Activated CD8-positive, alpha-beta T cell treated with anti-CD3 and anti-CD28 coated beads for 36 hours (primary cell): ENCODE measurements at regions not wholly inside any gene's neighbourhood (a gene's known extent, or its start where the extent isn't known, plus 50 kb on each side); places are given as distances from the start of the nearest gene placed in this dataset.

Experiments used
- ATAC-seq: fragments of 200-7000 bp; cut with Tn5 transposase; one replicate; pipeline ENCODE4 v1.10.0; 2021; ENCODE audit warnings: mild to moderate bottlenecking, moderate library complexity
- CTCF ChIA-PET: fragments of 350-600 bp; sonication (Branson Sonifier 250); formaldehyde crosslinking; loops from one replicate; lab custom pipeline; 2021; ENCODE audit warnings: antibody characterized with exemption; lab: Charles Lee
- POLR2A ChIA-PET: fragments of 350-600 bp; sonication (Branson Sonifier 250); formaldehyde crosslinking; loops from one replicate; lab custom pipeline; 2021; ENCODE audit warnings: antibody characterized with exemption; lab: Charles Lee
- DNase-seq: peaks from one replicate; pipeline ENCODE4 v3.0.0-alpha.2; 2020
- H3K27ac Mint-ChIP-seq: one replicate; pipeline ENCODE4 v1.8.0; 2021; ENCODE audit warnings: mild to moderate bottlenecking, mixed read lengths
- H3K27me3 Mint-ChIP-seq: one replicate; pipeline ENCODE4 v1.8.0; 2021; ENCODE audit warnings: mixed read lengths
- H3K36me3 Mint-ChIP-seq: one replicate; pipeline ENCODE4 v1.8.0; 2021; ENCODE audit warnings: low read depth, mixed read lengths
- H3K4me1 Mint-ChIP-seq: one replicate; pipeline ENCODE4 v1.8.0; 2021; ENCODE audit warnings: low read depth, mixed read lengths
- H3K4me3 Mint-ChIP-seq: one replicate; pipeline ENCODE4 v1.8.0; 2021; ENCODE audit warnings: mild to moderate bottlenecking, moderate library complexity, mixed read lengths
- H3K9me3 Mint-ChIP-seq: one replicate; pipeline ENCODE4 v1.8.0; 2021; ENCODE audit warnings: mixed read lengths
- intact Hi-C: fragments of 100-400 bp; cut with micrococcal nuclease; formaldehyde crosslinking; loops from one replicate; pipeline ENCODE4 v1.10.0; 2022
- TF ChIP-seq, protein P1 (sequence below): fragments of 200-600 bp; IDR thresholded peaks from one replicate; pipeline ENCODE4 v1.8.0; 2022; ENCODE audit warnings: antibody characterized with exemption, mild to moderate bottlenecking

DNA sequence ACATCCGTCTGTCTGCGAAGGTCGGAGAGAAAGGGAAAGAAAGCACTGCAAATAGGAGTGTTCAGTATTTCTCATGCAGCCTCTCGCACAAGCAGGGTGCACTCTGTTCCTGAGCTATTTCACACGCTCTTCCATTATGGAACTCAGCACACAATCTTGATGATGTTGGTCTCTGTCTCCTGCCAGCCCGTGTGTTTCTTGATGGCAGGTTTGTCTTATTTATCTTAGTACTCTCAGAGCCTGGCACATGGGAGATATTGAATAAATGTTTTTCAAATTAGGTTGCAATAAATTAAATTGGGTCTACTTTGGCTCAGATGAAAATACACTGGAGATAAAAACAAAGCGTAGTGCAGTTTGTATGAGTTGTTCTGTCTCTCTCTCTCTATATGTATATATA, 134.9 kb upstream of the ETS2 start:
- POLR2A ChIA-PET: interaction anchor here (0.7 kb wide), 1 partner anchor 18 kb away, joined by 3 read pairs; no protein-coding TSS in a partner anchor

DNA sequence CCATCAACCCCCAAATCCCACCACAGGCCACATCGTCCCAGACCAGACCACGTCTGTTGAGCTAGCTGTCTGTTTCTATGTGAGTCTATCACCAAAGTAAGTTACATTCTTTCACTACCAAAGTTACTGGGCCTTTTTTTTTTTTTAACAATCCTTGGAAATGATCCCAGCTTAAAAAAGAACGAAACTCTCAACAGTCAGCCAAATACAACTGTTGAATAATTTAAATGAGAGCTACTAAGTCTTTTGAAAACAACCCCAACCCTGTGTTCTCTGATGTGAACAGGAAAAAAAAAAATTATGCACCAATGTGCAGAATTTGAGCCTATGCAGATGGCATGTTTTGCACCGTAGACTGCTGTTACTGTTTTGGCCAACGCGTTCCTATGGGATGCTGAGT, 134.0 kb upstream of the ETS2 start:
- TF ChIP-seq, protein P1, sequence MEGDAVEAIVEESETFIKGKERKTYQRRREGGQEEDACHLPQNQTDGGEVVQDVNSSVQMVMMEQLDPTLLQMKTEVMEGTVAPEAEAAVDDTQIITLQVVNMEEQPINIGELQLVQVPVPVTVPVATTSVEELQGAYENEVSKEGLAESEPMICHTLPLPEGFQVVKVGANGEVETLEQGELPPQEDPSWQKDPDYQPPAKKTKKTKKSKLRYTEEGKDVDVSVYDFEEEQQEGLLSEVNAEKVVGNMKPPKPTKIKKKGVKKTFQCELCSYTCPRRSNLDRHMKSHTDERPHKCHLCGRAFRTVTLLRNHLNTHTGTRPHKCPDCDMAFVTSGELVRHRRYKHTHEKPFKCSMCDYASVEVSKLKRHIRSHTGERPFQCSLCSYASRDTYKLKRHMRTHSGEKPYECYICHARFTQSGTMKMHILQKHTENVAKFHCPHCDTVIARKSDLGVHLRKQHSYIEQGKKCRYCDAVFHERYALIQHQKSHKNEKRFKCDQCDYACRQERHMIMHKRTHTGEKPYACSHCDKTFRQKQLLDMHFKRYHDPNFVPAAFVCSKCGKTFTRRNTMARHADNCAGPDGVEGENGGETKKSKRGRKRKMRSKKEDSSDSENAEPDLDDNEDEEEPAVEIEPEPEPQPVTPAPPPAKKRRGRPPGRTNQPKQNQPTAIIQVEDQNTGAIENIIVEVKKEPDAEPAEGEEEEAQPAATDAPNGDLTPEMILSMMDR: no peak
- ChIA-PET CTCF (interaction anchor here (1.3 kb wide), 1 partner anchor 12 kb away, joined by 4 read pairs; no protein-coding TSS in a partner anchor), POLR2A (no interaction called here)
- intact Hi-C loops: no loop called here
- H3K4me1 Mint-ChIP-seq: no peaks in the 10 kb centered on the region
- ATAC-seq: no peak
- H3K36me3 Mint-ChIP-seq: no peaks in the 10 kb centered on the region
- no peak for DNase-seq
- no peaks in the 10 kb centered on the region for H3K9me3 Mint-ChIP-seq
- no peak overlapping the region for H3K27ac Mint-ChIP-seq
- peaks cover 3% of the 10 kb centered on the region for H3K27me3 Mint-ChIP-seq
- no peak overlapping the region for H3K4me3 Mint-ChIP-seq

More for the DNA sequence above, 134.9 kb upstream of the ETS2 start:
- intact Hi-C loops: no loop called here
- CTCF ChIA-PET: interaction anchor here (1.0 kb wide), 1 partner anchor 9 kb away, joined by 3 read pairs; no protein-coding TSS in a partner anchor
- H3K27me3 Mint-ChIP-seq: peaks cover 3% of the 10 kb centered on the region
- H3K4me1 Mint-ChIP-seq: no peaks in the 10 kb centered on the region
- no peak overlapping the region for H3K4me3 Mint-ChIP-seq
- DNase-seq: no peak
- no peaks in the 10 kb centered on the region for H3K36me3 Mint-ChIP-seq
- no peaks in the 10 kb centered on the region for H3K9me3 Mint-ChIP-seq
- TF ChIP-seq, protein P1: no peak
- no peak for ATAC-seq
- no peak overlapping the region for H3K27ac Mint-ChIP-seq

DNA sequence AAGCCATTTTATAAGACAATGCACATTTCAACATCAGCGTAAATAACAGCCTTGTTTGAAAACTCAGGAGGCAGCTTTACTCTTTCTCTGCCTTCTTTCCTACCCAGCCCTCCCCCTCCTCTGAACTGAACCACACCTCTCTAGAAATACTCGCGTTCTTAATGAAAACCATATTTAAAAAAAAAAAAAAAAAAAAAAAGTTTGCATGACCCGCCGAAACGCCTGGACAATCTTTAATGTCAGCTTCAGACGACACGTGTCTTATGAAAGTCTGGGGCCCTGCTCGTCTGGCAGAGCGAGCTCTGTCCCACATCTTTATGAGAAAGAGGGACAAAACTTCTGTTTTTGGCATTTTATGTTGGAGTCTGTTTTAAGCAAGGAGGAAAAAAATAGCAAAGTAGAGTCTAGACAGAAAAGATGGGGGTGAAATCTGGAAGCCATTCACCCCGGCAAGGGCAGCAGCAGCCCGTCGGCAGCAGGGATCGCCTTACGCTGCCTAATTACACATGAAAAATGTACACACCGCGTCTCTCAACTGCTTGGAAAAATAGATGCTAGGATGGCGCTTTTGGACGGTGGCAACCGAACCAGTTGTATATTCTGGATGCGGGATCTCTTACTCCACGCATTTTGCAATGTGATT, 130.4 kb upstream of the ETS2 start:
- H3K4me3 Mint-ChIP-seq: no peak overlapping the region
- H3K9me3 Mint-ChIP-seq: no peaks in the 10 kb centered on the region
- no peak overlapping the region for H3K27ac Mint-ChIP-seq
- no peak for DNase-seq
- H3K4me1 Mint-ChIP-seq: peaks cover 3% of the 10 kb centered on the region
- H3K27me3 Mint-ChIP-seq: peaks cover 3% of the 10 kb centered on the region
- ChIA-PET POLR2A (no interaction called here), CTCF (no interaction called here)
- no peaks in the 10 kb centered on the region for H3K36me3 Mint-ChIP-seq
- TF ChIP-seq, protein P1: no peak
- intact Hi-C loops: no loop called here
- no peak for ATAC-seq

DNA sequence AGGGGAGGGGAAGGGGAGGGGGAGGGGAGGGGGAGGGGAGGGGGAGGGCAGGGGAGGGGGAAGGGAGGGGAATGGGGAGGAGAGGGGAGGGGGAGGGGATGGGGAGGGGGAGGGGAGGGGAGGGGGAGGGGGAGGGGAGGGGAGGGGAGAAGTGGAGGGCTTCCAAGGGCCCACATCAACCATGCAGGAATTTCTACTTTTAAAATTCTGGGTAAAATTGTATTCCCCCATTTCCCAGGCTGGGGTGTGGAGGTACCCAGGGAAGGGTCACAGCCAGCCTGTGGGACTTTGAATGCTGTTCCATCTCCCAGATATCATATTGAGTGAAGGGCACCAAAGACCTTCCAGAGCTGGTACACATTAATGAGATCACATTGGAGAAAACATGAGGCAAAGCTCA, 126.9 kb upstream of the ETS2 start:
- TF ChIP-seq, protein P1: no peak
- intact Hi-C loops: no loop called here
- ATAC-seq: no peak
- no peak for DNase-seq
- peaks cover 3% of the 10 kb centered on the region for H3K27me3 Mint-ChIP-seq
- H3K4me3 Mint-ChIP-seq: no peak overlapping the region
- no peaks in the 10 kb centered on the region for H3K36me3 Mint-ChIP-seq
- H3K9me3 Mint-ChIP-seq: no peaks in the 10 kb centered on the region
- H3K4me1 Mint-ChIP-seq: peaks cover 3% of the 10 kb centered on the region
- CTCF ChIA-PET: no interaction called here
- POLR2A ChIA-PET: no interaction called here
- no peak overlapping the region for H3K27ac Mint-ChIP-seq

DNA sequence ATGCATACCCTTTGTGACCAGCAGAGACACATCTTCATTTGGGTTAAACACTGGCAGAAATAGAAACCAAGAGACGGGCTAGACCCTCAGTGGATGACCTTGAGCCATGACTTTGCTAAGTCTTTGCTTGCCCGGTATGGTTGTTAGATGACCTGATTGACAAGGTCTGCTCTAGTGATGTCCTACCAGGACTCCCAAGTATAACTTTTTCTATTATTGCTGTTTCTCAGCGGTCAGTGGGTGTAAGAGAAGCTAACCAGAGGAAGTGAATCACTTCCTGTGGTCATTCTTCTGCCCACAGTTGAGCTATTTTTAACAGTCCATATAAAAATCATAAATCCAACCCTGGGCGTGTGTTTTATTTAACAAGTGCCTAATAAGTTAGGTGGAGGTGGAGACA, 126.2 kb upstream of the ETS2 start:
- TF ChIP-seq, protein P1: no peak
- H3K36me3 Mint-ChIP-seq: no peaks in the 10 kb centered on the region
- H3K4me1 Mint-ChIP-seq: peaks cover 3% of the 10 kb centered on the region
- CTCF ChIA-PET: interaction anchor here (1.1 kb wide), 1 partner anchor 9 kb away, joined by 3 read pairs; no protein-coding TSS in a partner anchor
- DNase-seq: no peak
- peaks cover 3% of the 10 kb centered on the region for H3K27me3 Mint-ChIP-seq
- POLR2A ChIA-PET: no interaction called here
- intact Hi-C loops: no loop called here
- no peak overlapping the region for H3K4me3 Mint-ChIP-seq
- ATAC-seq: no peak
- no peaks in the 10 kb centered on the region for H3K9me3 Mint-ChIP-seq
- no peak overlapping the region for H3K27ac Mint-ChIP-seq
